Suprapubic skin (tissue), 4 donors: ENCODE measurements at regions not wholly inside any gene's neighbourhood (a gene's known extent, or its start where the extent isn't known, plus 50 kb on each side); places are given as distances from the start of the nearest gene placed in this dataset.

Experiments
- DNase-seq, 2 donors: peaks; one replicate each; pipeline ENCODE4 v3.0.0-alpha.2; 2019; ENCODE audit warnings: low spot score in 2 of 2
- H3K27ac ChIP-seq: fragments of 200-600 bp; sonication (generic); one replicate; pipeline ENCODE4 v1.5.1; 2019
- H3K27me3 ChIP-seq: fragments of 200-600 bp; sonication (generic); one replicate; pipeline ENCODE4 v1.5.1; 2019
- H3K36me3 ChIP-seq: fragments of 200-600 bp; sonication (generic); one replicate; pipeline ENCODE4 v1.5.1; 2019
- H3K4me1 ChIP-seq: fragments of 200-600 bp; sonication (generic); one replicate; pipeline ENCODE4 v1.5.1; 2019
- H3K4me3 ChIP-seq: fragments of 200-600 bp; sonication (generic); one replicate; pipeline ENCODE4 v1.5.1; 2019; ENCODE audit warnings: mild to moderate bottlenecking
- H3K9me3 ChIP-seq: fragments of 200-600 bp; sonication (generic); one replicate; pipeline ENCODE4 v1.5.1; 2019
- EP300 ChIP-seq: sonication (generic); formaldehyde crosslinking; IDR thresholded peaks from one replicate; pipeline ENCODE4 v1.6.1; 2017; ENCODE audit warnings: antibody characterized with exemption
- POLR2A ChIP-seq, 2 donors: fragments of 450-650 bp; IDR thresholded peaks; one replicate each; pipeline ENCODE4 v1.6.1; 2017; ENCODE audit warnings: antibody characterized with exemption in 2 of 2, mild to moderate bottlenecking in 2 of 2, moderate library complexity in 2 of 2
- POLR2AphosphoS5 ChIP-seq, 3 donors: sonication (generic); formaldehyde crosslinking; IDR thresholded peaks; one replicate each; pipeline ENCODE4 v1.6.1; 2017; ENCODE audit warnings: antibody characterized with exemption in 3 of 3
- WGBS: methylation state at CpG from one replicate; pipeline ENCODE4 v1.1.5; 2018; 5-methylcytosine and 5-hydroxymethylcytosine counted together
- TF ChIP-seq, protein P1 (sequence below), 2 donors: fragments of 200-600 bp in 1 of 2; fragments of 450-650 bp in 1 of 2; sonication (generic) in 1 of 2; IDR thresholded peaks; one replicate each; pipeline ENCODE4 v1.5.1; 2016 to 2019; ENCODE audit warnings: antibody characterized with exemption in 2 of 2, mild to moderate bottlenecking in 1 of 2, moderate library complexity in 1 of 2

DNA sequence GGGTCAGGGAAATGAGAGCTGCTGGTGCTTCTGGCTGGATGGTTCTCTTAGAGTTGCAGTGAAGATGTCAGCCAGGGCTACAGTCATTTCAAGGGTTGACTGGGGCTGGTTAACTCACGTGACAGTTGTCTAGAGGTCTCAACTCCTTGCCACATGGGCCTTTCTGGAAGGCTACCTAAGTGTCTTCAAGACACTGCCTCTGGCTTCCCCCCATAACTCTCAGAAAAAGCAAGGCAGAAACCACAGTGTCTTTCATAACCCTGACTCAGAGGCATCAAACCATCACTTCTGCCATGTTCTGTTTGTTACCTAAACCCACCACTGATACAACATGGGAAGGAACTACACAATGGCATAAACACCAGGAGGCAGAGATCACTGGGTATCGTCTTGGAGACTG is 828.9 kb downstream of the EPHA4 start:
- TF ChIP-seq POLR2AphosphoS5 (IDR thresholded peaks at IDR 0.05) (no peak), EP300 (no peak), POLR2A (IDR thresholded peaks at IDR 0.05) (no peak)
- TF ChIP-seq, protein P1, sequence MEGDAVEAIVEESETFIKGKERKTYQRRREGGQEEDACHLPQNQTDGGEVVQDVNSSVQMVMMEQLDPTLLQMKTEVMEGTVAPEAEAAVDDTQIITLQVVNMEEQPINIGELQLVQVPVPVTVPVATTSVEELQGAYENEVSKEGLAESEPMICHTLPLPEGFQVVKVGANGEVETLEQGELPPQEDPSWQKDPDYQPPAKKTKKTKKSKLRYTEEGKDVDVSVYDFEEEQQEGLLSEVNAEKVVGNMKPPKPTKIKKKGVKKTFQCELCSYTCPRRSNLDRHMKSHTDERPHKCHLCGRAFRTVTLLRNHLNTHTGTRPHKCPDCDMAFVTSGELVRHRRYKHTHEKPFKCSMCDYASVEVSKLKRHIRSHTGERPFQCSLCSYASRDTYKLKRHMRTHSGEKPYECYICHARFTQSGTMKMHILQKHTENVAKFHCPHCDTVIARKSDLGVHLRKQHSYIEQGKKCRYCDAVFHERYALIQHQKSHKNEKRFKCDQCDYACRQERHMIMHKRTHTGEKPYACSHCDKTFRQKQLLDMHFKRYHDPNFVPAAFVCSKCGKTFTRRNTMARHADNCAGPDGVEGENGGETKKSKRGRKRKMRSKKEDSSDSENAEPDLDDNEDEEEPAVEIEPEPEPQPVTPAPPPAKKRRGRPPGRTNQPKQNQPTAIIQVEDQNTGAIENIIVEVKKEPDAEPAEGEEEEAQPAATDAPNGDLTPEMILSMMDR (IDR thresholded peaks at IDR 0.05) = no peak
- H3K9me3 ChIP-seq = no peaks in the 10 kb centered on the region
- 85% methylated on average over 2 of the region's 2 CpGs for WGBS
- no peak overlapping the region for H3K27ac ChIP-seq
- H3K27me3 ChIP-seq = no peaks in the 10 kb centered on the region
- no peak for DNase-seq
- no peak overlapping the region for H3K4me3 ChIP-seq
- H3K36me3 ChIP-seq = no peaks in the 10 kb centered on the region
- no peaks in the 10 kb centered on the region for H3K4me1 ChIP-seq

DNA sequence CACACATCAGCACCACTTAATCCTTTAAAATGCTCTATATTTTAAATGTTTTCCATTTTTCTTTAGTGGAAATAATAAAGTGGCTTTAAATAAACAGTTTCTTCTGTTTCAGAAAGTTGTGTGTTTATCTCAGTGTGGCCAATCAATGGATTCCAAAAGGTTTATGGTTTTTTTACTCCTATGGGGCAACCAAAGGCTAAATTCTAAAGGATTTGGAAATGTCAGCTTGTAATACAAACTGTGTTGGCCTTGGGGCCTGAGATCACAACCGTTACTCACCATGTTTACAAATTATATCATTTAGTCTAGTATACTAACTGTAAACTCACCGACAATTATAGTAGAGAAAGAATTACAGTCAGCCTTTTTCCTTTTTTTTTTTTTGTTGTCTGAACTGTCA is 827.2 kb downstream of the EPHA4 start:
- Histone ChIP-seq H3K27ac (no peak overlapping the region), H3K4me3 (no peak overlapping the region), H3K4me1 (no peaks in the 10 kb centered on the region), H3K9me3 (no peaks in the 10 kb centered on the region), H3K36me3 (no peaks in the 10 kb centered on the region), H3K27me3 (no peaks in the 10 kb centered on the region)
- no peak for TF ChIP-seq EP300
- TF ChIP-seq POLR2AphosphoS5 (IDR thresholded peaks at IDR 0.05) = no peak
- no peak for TF ChIP-seq POLR2A (IDR thresholded peaks at IDR 0.05)
- DNase-seq = no peak
- WGBS = 78% methylated on average over 2 of the region's 2 CpGs

DNA sequence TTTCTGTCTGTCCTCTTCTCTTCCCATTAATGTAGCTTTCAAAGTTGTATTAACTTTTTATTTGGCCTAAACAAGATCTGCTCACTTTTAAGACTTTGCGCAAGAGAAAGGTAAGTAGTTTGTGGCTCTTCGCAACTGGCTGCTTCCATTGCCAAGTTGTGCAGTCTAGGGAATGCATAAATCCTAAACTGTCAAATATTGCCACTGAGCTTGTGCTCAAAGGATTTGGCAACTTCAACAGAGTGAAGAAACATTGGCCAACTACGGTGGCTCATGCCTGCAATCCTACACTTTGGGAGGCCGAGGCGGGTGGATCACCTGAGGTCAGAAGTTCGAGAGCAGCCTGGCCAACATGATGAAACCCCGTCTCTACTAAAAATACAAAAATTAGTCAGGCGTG is 826.4 kb downstream of the EPHA4 start:
- no peak for DNase-seq
- Histone ChIP-seq H3K36me3 (no peaks in the 10 kb centered on the region), H3K4me3 (no peak overlapping the region), H3K27me3 (no peaks in the 10 kb centered on the region), H3K27ac (no peak overlapping the region), H3K9me3 (no peaks in the 10 kb centered on the region), H3K4me1 (no peaks in the 10 kb centered on the region)
- TF ChIP-seq EP300 = no peak
- WGBS = 71% methylated on average over 8 of the region's 8 CpGs

DNA sequence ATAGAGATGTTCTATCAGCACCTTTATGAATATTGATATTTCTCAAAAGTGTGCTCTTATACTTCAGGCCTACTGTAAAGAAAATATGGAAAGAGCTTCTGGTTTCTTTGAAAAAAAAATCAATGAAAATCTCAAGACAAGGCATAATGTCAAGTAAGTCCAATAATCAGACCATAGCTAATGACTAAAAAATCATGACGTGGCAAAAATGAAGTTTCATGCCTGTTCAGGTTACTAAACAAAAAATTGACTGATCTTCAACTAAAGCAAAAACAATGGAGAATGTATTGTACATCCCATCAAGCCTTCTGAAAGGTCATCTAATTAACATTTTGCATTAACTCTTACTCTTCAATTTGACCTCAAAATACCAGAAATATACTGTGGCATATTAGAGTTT is 824.4 kb downstream of the EPHA4 start:
- no peak for DNase-seq
- WGBS = 86% methylated on average over 1 of the region's 1 CpG
- Histone ChIP-seq H3K4me3 (no peak overlapping the region), H3K36me3 (no peaks in the 10 kb centered on the region), H3K4me1 (no peaks in the 10 kb centered on the region), H3K27ac (no peak overlapping the region), H3K9me3 (no peaks in the 10 kb centered on the region), H3K27me3 (no peaks in the 10 kb centered on the region)
- TF ChIP-seq, protein P1 (IDR thresholded peaks at IDR 0.05) = no peak

DNA sequence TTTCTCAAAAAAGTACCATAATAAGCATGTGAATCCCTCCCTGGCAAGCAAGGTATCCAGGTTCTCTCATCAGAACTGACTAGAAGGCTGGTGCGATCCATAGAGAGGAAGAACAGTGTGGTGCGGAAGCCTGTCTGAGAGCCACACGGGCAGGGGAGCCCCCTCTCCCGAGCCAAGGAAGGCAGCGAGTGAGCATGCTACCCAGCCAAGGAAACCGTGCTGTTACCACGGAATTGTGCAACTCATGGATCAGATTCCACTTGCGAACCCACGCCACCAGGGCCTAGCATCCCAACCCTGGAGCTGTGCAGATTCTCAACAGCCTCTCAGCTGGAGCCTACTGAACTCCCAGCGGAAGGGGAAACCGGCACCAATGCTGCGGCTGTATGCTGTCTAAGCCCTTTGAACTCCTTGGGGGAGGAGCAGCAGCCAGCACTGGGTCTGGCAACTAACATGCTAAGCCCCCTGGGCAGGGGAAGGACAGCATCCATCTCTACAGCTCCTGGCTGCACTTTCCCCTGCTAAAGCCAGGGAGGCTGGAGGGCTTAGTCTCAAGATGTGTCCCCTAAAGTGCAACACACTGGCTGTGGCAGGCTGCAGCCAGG is 823.1 kb downstream of the EPHA4 start:
- TF ChIP-seq POLR2A (IDR thresholded peaks at IDR 0.05) (no peak), POLR2AphosphoS5 (IDR thresholded peaks at IDR 0.05) (no peak), EP300 (no peak)
- TF ChIP-seq, protein P1 (IDR thresholded peaks at IDR 0.05) = no peak
- no peaks in the 10 kb centered on the region for H3K27me3 ChIP-seq
- H3K36me3 ChIP-seq = no peaks in the 10 kb centered on the region
- no peak for DNase-seq
- H3K9me3 ChIP-seq = no peaks in the 10 kb centered on the region
- WGBS = 64% methylated on average over 12 of the region's 12 CpGs
- H3K4me3 ChIP-seq = no peak overlapping the region
- no peaks in the 10 kb centered on the region for H3K4me1 ChIP-seq
- no peak overlapping the region for H3K27ac ChIP-seq

DNA sequence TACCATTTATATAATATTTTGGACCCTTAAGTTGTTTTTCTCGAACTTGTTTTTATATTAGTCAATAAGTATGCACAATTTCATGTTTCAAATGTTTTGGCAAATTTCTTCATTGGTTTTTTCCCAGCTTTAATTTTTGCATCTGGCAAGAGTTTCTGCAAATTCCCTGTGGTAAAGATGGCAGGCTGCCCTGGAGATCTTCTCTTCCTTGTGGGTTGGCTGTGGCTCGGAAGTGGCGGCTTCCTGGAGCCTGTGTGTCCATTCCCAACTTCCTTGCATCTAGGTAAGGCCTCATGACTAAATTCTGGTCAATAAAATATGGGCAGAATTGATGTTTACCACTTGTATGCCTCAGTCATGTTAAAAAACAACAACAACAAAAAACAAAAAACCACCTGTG is 818.6 kb downstream of the EPHA4 start:
- TF ChIP-seq EP300 = no peak
- TF ChIP-seq, protein P1 (IDR thresholded peaks at IDR 0.05) = no peak
- no peak for TF ChIP-seq POLR2A (IDR thresholded peaks at IDR 0.05)
- Histone ChIP-seq H3K9me3 (no peaks in the 10 kb centered on the region), H3K36me3 (no peaks in the 10 kb centered on the region), H3K4me1 (no peaks in the 10 kb centered on the region), H3K27ac (no peak overlapping the region), H3K27me3 (no peaks in the 10 kb centered on the region), H3K4me3 (no peak overlapping the region)
- 23% methylated on average over 3 of the region's 3 CpGs for WGBS
- no peak for DNase-seq
